Endodermal cell (in vitro differentiated cells): ENCODE measurements at regions not wholly inside any gene's neighbourhood (a gene's known extent, or its start where the extent isn't known, plus 50 kb on each side); places are given as distances from the start of the nearest gene placed in this dataset.

Experiments used
- DNase-seq: peaks from one replicate; pipeline ENCODE4 v3.0.0-alpha.2; 2017
- H3K27ac ChIP-seq: 2 replicates; pipeline ENCODE4 v1.5.1; 2013; ENCODE audit warnings: mild to moderate bottlenecking, low read depth, low read length, moderate library complexity
- H3K27me3 ChIP-seq: 2 replicates; pipeline ENCODE4 v1.6.1; 2013; ENCODE audit warnings: mild to moderate bottlenecking, low read length, moderate library complexity; ENCODE audit not compliant: insufficient read depth, control insufficient read depth, poor library complexity, severe bottlenecking
- H3K36me3 ChIP-seq: 2 replicates; pipeline ENCODE4 v1.7.0; 2013; ENCODE audit warnings: mild to moderate bottlenecking, low read length, moderate library complexity; ENCODE audit not compliant: control insufficient read depth, insufficient read depth
- H3K4me1 ChIP-seq: one replicate; pipeline ENCODE4 v1.7.0; 2013; ENCODE audit warnings: low read length; ENCODE audit not compliant: control insufficient read depth, insufficient read depth
- H3K4me3 ChIP-seq: 2 replicates; pipeline ENCODE4 v1.5.1; 2013; ENCODE audit warnings: mild to moderate bottlenecking, low read length, moderate library complexity
- H3K9ac ChIP-seq: 2 replicates; pipeline ENCODE4 v1.6.1; 2013; ENCODE audit warnings: mild to moderate bottlenecking, low read length, moderate library complexity; ENCODE audit not compliant: poor library complexity, severe bottlenecking; ENCODE audit errors: extremely low read depth
- H3K9me3 ChIP-seq: 2 replicates; pipeline ENCODE4 v1.6.1; 2013; ENCODE audit warnings: mild to moderate bottlenecking, low read length, moderate library complexity; ENCODE audit not compliant: control insufficient read depth
- H3K27ac Mint-ChIP-seq: 2 replicates; pipeline ENCODE4 v1.8.0; 2020; ENCODE audit warnings: mixed read lengths
- H3K27me3 Mint-ChIP-seq: 2 replicates; pipeline ENCODE4 v1.8.0; 2021; ENCODE audit warnings: mild to moderate bottlenecking, mixed read lengths; ENCODE audit not compliant: insufficient read depth
- H3K36me3 Mint-ChIP-seq: 2 replicates; pipeline ENCODE4 v1.8.0; 2020; ENCODE audit warnings: low read depth, mixed read lengths
- H3K4me1 Mint-ChIP-seq: 2 replicates; pipeline ENCODE4 v1.8.0; 2020; ENCODE audit warnings: mixed read lengths
- H3K4me3 Mint-ChIP-seq: 2 replicates; pipeline ENCODE4 v1.8.0; 2020; ENCODE audit warnings: mild to moderate bottlenecking, moderate library complexity, mixed read lengths
- H3K9me3 Mint-ChIP-seq: 2 replicates; pipeline ENCODE4 v1.8.0; 2020; ENCODE audit warnings: mild to moderate bottlenecking, mixed read lengths
- WGBS, 2 experiments: methylation state at CpG; one replicate each; pipeline versions ENCODE4 v1.1.5 to v1.1.7; 2013; ENCODE audit warnings: missing lambda C conversion rate in 2 of 2, mixed read lengths in 1 of 2; ENCODE audit not compliant: insufficient coverage in 1 of 2, insufficient read length in 1 of 2; 5-methylcytosine and 5-hydroxymethylcytosine counted together
- TF ChIP-seq, protein P1 (sequence below): fragments of 200-600 bp; sonication (generic); conservative IDR thresholded peaks from 2 replicates; pipeline ENCODE4 v1.5.0; 2021; ENCODE audit warnings: antibody characterized with exemption, mild to moderate bottlenecking

DNA sequence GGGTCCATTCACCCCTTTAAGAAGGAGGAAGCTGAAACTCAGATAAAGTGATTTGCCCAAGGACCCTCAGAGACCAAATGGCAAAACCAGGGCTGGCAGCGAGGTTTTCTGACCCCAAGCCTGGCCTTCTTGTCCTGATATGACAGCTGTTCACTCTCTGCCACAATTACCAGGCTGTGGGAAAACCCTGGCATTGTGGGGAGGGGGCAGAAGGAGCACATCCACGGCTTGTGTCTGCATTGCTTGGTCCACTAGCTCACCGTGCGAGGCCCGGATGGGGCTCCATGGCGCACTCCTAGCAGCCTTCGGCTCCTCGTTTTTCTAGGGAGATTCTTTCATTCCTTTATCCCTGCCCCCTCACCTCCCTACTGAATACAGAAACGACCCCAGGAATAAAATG lies 143.4 kb upstream of the SIX2 start:
- Histone ChIP-seq H3K27ac (no peak overlapping the region), H3K36me3 (no peaks in the 10 kb centered on the region), H3K4me3 (no peak overlapping the region), H3K4me1 (no peaks in the 10 kb centered on the region), H3K27me3 (no peaks in the 10 kb centered on the region), H3K9me3 (peaks cover 8% of the 10 kb centered on the region), H3K9ac (no peak overlapping the region)
- DNase-seq: no peak
- no peak overlapping the region for H3K27ac Mint-ChIP-seq
- no peak overlapping the region for H3K4me3 Mint-ChIP-seq
- peaks cover 14% of the 10 kb centered on the region for H3K9me3 Mint-ChIP-seq
- no peaks in the 10 kb centered on the region for H3K36me3 Mint-ChIP-seq
- peaks cover 38% of the 10 kb centered on the region for H3K27me3 Mint-ChIP-seq
- TF ChIP-seq, protein P1, sequence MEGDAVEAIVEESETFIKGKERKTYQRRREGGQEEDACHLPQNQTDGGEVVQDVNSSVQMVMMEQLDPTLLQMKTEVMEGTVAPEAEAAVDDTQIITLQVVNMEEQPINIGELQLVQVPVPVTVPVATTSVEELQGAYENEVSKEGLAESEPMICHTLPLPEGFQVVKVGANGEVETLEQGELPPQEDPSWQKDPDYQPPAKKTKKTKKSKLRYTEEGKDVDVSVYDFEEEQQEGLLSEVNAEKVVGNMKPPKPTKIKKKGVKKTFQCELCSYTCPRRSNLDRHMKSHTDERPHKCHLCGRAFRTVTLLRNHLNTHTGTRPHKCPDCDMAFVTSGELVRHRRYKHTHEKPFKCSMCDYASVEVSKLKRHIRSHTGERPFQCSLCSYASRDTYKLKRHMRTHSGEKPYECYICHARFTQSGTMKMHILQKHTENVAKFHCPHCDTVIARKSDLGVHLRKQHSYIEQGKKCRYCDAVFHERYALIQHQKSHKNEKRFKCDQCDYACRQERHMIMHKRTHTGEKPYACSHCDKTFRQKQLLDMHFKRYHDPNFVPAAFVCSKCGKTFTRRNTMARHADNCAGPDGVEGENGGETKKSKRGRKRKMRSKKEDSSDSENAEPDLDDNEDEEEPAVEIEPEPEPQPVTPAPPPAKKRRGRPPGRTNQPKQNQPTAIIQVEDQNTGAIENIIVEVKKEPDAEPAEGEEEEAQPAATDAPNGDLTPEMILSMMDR: no peak
- no peaks in the 10 kb centered on the region for H3K4me1 Mint-ChIP-seq
- 87% methylated on average over 9 of the region's 9 CpGs; no CpG with 5 or more reads in 1 of the 2 experiments for WGBS, 2 experiments

DNA sequence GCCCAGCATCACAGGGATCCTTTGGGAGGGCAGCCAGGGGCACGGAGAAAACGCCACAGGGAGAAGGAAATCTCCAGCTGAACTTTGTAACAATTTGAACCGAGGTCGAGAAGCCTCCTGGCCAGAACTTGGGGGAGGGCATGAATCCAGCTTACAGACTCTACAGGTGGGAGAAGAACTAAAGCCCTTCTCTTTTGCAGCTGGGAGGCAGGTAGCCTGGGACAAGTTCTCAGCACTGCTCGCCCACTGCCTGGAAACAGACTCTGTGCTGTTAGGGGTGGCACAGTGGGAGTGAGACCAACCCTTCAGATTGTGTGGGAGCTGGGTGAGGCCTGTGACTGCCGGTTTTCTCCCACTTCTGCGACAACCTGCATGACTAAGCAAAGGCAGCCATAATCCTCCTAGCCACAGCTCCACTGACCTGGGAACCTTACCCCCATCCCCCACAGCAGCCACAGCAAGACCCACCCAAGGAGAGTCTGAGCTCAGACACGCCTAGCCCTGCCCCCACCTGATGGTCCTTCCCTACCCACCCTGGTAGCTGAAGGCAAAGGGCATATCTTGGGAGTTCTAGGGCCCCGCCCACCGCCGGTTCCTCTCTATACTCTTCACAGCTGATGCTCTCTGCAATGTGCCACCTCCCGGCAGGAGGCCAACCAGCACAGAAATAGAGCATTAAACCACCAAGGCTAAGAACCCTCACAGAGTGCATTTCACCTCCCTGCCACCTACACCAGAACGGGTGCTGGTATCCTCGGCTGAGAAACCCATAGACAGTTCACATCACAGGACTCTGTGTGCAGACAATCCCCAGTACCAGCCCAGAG lies 136.0 kb upstream of the SIX2 start:
- Histone ChIP-seq H3K4me1 (peaks cover 11% of the 10 kb centered on the region), H3K9ac (no peak overlapping the region), H3K36me3 (no peaks in the 10 kb centered on the region), H3K27ac (no peak overlapping the region), H3K27me3 (peaks cover 22% of the 10 kb centered on the region), H3K4me3 (peak overlapping the region; percentile 45), H3K9me3 (no peaks in the 10 kb centered on the region)
- Mint-ChIP-seq H3K27me3 (peaks cover 75% of the 10 kb centered on the region), H3K27ac (peak overlapping the region; percentile 56), H3K9me3 (peaks cover 6% of the 10 kb centered on the region), H3K36me3 (no peaks in the 10 kb centered on the region), H3K4me3 (peak overlapping the region; percentile 13), H3K4me1 (peaks cover 27% of the 10 kb centered on the region)
- WGBS, 2 experiments: 78 to 90% methylated on average over 5 to 14 of the region's 14 CpGs
- DNase-seq: peak; percentile 55
- TF ChIP-seq, protein P1: no peak

DNA sequence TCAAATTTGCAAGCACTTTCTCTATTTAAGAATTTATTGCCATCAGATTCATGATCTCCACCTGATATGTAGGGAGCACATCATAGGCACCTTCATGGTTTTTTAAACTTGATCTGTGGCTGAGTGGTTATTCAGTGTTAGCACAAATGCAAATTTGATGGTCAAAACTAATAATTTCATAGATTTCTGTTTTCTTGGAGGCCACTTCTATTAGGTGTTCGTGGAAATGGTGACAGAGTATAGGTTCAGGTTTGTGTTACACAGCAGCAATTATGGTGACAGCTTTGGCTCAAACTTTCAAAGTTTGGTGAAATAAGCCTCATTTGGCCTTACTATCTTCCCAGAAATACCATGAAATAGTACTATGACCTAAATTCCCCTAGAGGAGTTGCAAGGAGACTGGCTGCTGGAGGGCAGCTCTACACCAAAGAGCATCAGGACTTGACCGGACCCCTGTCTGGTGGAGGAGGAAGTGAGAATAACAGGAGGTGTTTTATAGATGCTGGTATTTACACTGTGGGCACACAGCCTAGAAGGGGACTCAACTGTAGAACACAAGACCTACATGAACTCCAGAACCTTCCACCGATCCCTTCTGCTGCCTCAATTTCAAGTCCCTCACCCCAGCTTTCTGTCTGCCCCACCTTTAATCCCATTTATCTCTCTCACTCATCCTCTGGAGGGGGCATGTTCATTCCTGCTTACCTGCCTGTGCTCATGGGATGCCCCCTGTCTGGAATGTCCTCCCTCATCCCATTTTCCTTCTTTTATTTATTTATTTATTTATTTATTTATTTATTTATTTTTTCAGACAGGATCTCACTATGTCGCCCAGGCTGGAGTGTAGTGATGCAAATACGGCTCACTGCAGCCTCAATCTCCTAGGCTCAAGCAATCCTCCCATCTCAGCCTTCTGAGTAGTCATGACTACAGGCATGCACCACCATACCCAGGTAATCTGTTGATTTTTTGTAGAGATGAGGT lies 132.9 kb upstream of the SIX2 start:
- TF ChIP-seq, protein P1: no peak
- WGBS, 2 experiments: 93% methylated on average over 3 to 5 of the region's 5 CpGs
- no peaks in the 10 kb centered on the region for H3K36me3 Mint-ChIP-seq
- H3K27me3 Mint-ChIP-seq: peaks cover 73% of the 10 kb centered on the region
- H3K4me3 ChIP-seq: no peak overlapping the region
- peaks cover 11% of the 10 kb centered on the region for H3K4me1 ChIP-seq
- no peak overlapping the region for H3K27ac ChIP-seq
- peaks cover 22% of the 10 kb centered on the region for H3K27me3 ChIP-seq
- no peaks in the 10 kb centered on the region for H3K36me3 ChIP-seq
- no peaks in the 10 kb centered on the region for H3K9me3 ChIP-seq
- DNase-seq: no peak
- no peaks in the 10 kb centered on the region for H3K9me3 Mint-ChIP-seq
- no peak overlapping the region for H3K9ac ChIP-seq
- H3K27ac Mint-ChIP-seq: no peak overlapping the region
- H3K4me1 Mint-ChIP-seq: peaks cover 43% of the 10 kb centered on the region
- no peak overlapping the region for H3K4me3 Mint-ChIP-seq
